SK-N-SH (cell line): ENCODE measurements at regions not wholly inside any gene's neighbourhood (a gene's known extent, or its start where the extent isn't known, plus 50 kb on each side); places are given as distances from the start of the nearest gene placed in this dataset.

Experiments
- CTCF ChIA-PET: fragments of 300-600, 350-600 bp; formaldehyde crosslinking; extraction: SDS; loops from one replicate; lab custom pipeline; 2021; lab: Yijun Ruan, JAX
- POLR2A ChIA-PET: fragments of 350-600 bp; sonication (Branson Sonifier 250); formaldehyde crosslinking; extraction: SDS; loops from one replicate; lab custom pipeline; 2020; ENCODE audit warnings: antibody characterized with exemption, inconsistent platforms; lab: Yijun Ruan, JAX
- DNase-seq: peaks from one replicate; pipeline ENCODE4 v3.0.0; 2012
- H2AFZ ChIP-seq: fragments of 200-600 bp; sonication (generic); 2 replicates; pipeline ENCODE4 v1.8.1; 2016; ENCODE audit warnings: antibody characterized with exemption, mild to moderate bottlenecking, low read depth
- H3F3A ChIP-seq: fragments of 200-600 bp; sonication (generic); replicated peaks from 2 replicates; pipeline ENCODE3; 2016; ENCODE audit warnings: antibody characterized with exemption, mild to moderate bottlenecking; ENCODE audit not compliant: insufficient read depth
- H3K27ac ChIP-seq, 2 experiments: fragments of 200-500 bp in 1 of 2; fragments of 200-600 bp in 1 of 2; sonication (Bioruptor generic) in 1 of 2; sonication (generic), shearing (Covaris generic) in 1 of 2; 2 replicates each; pipeline versions ENCODE4 v1.5.1 to v1.6.1; 2014 to 2016; ENCODE audit warnings: low read depth in 2 of 2, inconsistent platforms in 1 of 2, low read length in 1 of 2, mild to moderate bottlenecking in 1 of 2, mixed read lengths in 1 of 2
- H3K27me3 ChIP-seq: fragments of 200-600 bp; sonication (generic), shearing (Covaris generic); 2 replicates; pipeline ENCODE4 v1.6.1; 2016; ENCODE audit warnings: mixed run types; ENCODE audit not compliant: insufficient read depth
- H3K36me3 ChIP-seq, 2 experiments: fragments of 200-500 bp in 1 of 2; fragments of 200-600 bp in 1 of 2; sonication (Bioruptor generic) in 1 of 2; sonication (generic) in 1 of 2; replicated peaks in 1 of 2; 2 replicates each; pipeline versions ENCODE3 to v1.5.1; 2014 to 2016; ENCODE audit warnings: low read length in 1 of 2, mild to moderate bottlenecking in 1 of 2; ENCODE audit not compliant: insufficient read depth in 2 of 2, control insufficient read depth in 1 of 2
- H3K4me1 ChIP-seq, 2 experiments: fragments of 200-500 bp in 1 of 2; fragments of 200-600 bp in 1 of 2; sonication (Bioruptor generic) in 1 of 2; sonication (generic), shearing (Covaris generic) in 1 of 2; 2 replicates each; pipeline versions ENCODE4 v1.5.1 to v1.6.1; 2014 to 2016; ENCODE audit warnings: low read depth in 1 of 2, low read length in 1 of 2, mixed run types in 1 of 2; ENCODE audit not compliant: insufficient read depth in 2 of 2, control insufficient read depth in 1 of 2
- H3K4me2 ChIP-seq: fragments of 200-600 bp; sonication (generic), shearing (Covaris generic); 2 replicates; pipeline ENCODE4 v1.6.1; 2017; ENCODE audit warnings: mixed run types
- H3K4me3 ChIP-seq, 2 experiments: fragments of 200-500 bp in 1 of 2; fragments of 200-600 bp in 1 of 2; sonication (Bioruptor generic) in 1 of 2; sonication (generic), shearing (Covaris generic) in 1 of 2; 2 replicates each; pipeline versions ENCODE4 v1.5.1 to v1.8.1; 2014 to 2016; ENCODE audit warnings: low read depth in 2 of 2, inconsistent platforms in 1 of 2, low read length in 1 of 2, mild to moderate bottlenecking in 1 of 2, mixed read lengths in 1 of 2, moderate library complexity in 1 of 2
- H3K79me2 ChIP-seq: fragments of 200-600 bp; sonication (generic); 2 replicates; pipeline ENCODE4 v1.8.1; 2017; ENCODE audit warnings: mild to moderate bottlenecking; ENCODE audit not compliant: insufficient read depth
- H3K9ac ChIP-seq: fragments of 200-600 bp; sonication (generic); 2 replicates; pipeline ENCODE4 v1.6.1; 2017; ENCODE audit warnings: mixed run types
- H3K9me2 ChIP-seq: fragments of 200-600 bp; sonication (generic); 2 replicates; pipeline ENCODE4 v1.6.1; 2017; ENCODE audit warnings: mixed run types
- H3K9me3 ChIP-seq: fragments of 200-600 bp; sonication (generic); 2 replicates; pipeline ENCODE4 v1.6.1; 2017; ENCODE audit warnings: mixed run types, mild to moderate bottlenecking, moderate library complexity
- H4K20me1 ChIP-seq: fragments of 200-600 bp; sonication (generic); 2 replicates; pipeline ENCODE4 v1.6.1; 2017; ENCODE audit warnings: mild to moderate bottlenecking, mixed run types; ENCODE audit not compliant: insufficient read depth
- CHD2 ChIP-seq: fragments of 150-350 bp; IDR thresholded peaks from 2 replicates; pipeline ENCODE4 v1.6.1; 2018; ENCODE audit warnings: low read length; ENCODE audit not compliant: partially characterized antibody
- EP300 ChIP-seq, 2 experiments: IDR thresholded peaks; 2 replicates each; pipeline versions ENCODE4 v1.4.0 to v1.6.1; 2012; ENCODE audit warnings: borderline replicate concordance in 1 of 2, low read depth in 1 of 2, low read length in 1 of 2
- EZH2phosphoT487 ChIP-seq: fragments of 200-600 bp; sonication (generic); IDR thresholded peaks from 2 replicates; pipeline ENCODE4 v1.6.1; 2017; ENCODE audit warnings: low read depth, mixed run types, mild to moderate bottlenecking, antibody characterized with exemption, moderate library complexity, borderline replicate concordance
- FOSL2 ChIP-seq: IDR thresholded peaks from 2 replicates; pipeline ENCODE4 v1.4.0; 2012; ENCODE audit warnings: low read depth, mild to moderate bottlenecking, moderate library complexity, borderline replicate concordance
- FOXJ3 ChIP-seq: sonication (generic); formaldehyde crosslinking; IDR thresholded peaks from 2 replicates; pipeline ENCODE4 v1.5.1; 2020; ENCODE audit warnings: mild to moderate bottlenecking, missing genetic modification reagents
- GABPA ChIP-seq: IDR thresholded peaks from 2 replicates; pipeline ENCODE4 v1.4.0; 2012; ENCODE audit warnings: low read depth, mild to moderate bottlenecking
- GATA2 ChIP-seq: sonication (generic); formaldehyde crosslinking; IDR thresholded peaks from 2 replicates; pipeline ENCODE4 v1.5.0; 2020; ENCODE audit warnings: mild to moderate bottlenecking, missing genetic modification reagents
- JUND ChIP-seq: IDR thresholded peaks from 2 replicates; pipeline ENCODE4 v1.4.0; 2012
- MEF2A ChIP-seq: IDR thresholded peaks from 2 replicates; pipeline ENCODE4 v1.4.0; 2012; ENCODE audit warnings: low read depth, borderline replicate concordance
- MXI1 ChIP-seq: IDR thresholded peaks from 2 replicates; pipeline ENCODE4 v1.6.1; 2012; ENCODE audit warnings: mild to moderate bottlenecking, low read depth, low read length, improper control_type of control experiment
- NFIC ChIP-seq: IDR thresholded peaks from 2 replicates; pipeline ENCODE4 v1.4.0; 2012; ENCODE audit warnings: borderline replicate concordance
- NRF1 ChIP-seq: IDR thresholded peaks from 2 replicates; pipeline ENCODE4 v1.6.1; 2012; ENCODE audit warnings: low read depth, mild to moderate bottlenecking, low read length
- POLR2AphosphoS5 ChIP-seq: IDR thresholded peaks from 2 replicates; pipeline ENCODE4 v1.6.1; 2012; ENCODE audit warnings: low read depth, low read length
- RAD21 ChIP-seq: IDR thresholded peaks from 2 replicates; pipeline ENCODE4 v1.6.1; 2012; ENCODE audit warnings: mild to moderate bottlenecking, low read length
- RCOR1 ChIP-seq: fragments of 150-350 bp; IDR thresholded peaks from 2 replicates; pipeline ENCODE4 v1.6.1; 2017; ENCODE audit warnings: antibody characterized with exemption, low read length
- RFX5 ChIP-seq: IDR thresholded peaks from 2 replicates; pipeline ENCODE4 v1.6.1; 2012; ENCODE audit warnings: mild to moderate bottlenecking, improper control_type of control experiment, low read length
- RXRA ChIP-seq: IDR thresholded peaks from 2 replicates; pipeline ENCODE4 v1.4.0; 2012; ENCODE audit warnings: low read depth, mild to moderate bottlenecking, borderline replicate concordance
- SIN3A ChIP-seq: IDR thresholded peaks from 2 replicates; pipeline ENCODE4 v1.6.1; 2012; ENCODE audit warnings: low read depth, mild to moderate bottlenecking, low read length, moderate library complexity, borderline replicate concordance
- SMC3 ChIP-seq: IDR thresholded peaks from 2 replicates; pipeline ENCODE4 v1.6.1; 2012; ENCODE audit warnings: low read depth, low read length, improper control_type of control experiment
- TAF1 ChIP-seq: IDR thresholded peaks from 2 replicates; pipeline ENCODE4 v1.6.1; 2012; ENCODE audit warnings: low read depth, mild to moderate bottlenecking, low read length, moderate library complexity, borderline replicate concordance
- TCF12 ChIP-seq: IDR thresholded peaks from 2 replicates; pipeline ENCODE4 v1.4.0; 2012
- TEAD4 ChIP-seq: IDR thresholded peaks from 2 replicates; pipeline ENCODE4 v1.4.0; 2012; ENCODE audit warnings: mild to moderate bottlenecking, borderline replicate concordance; ENCODE audit not compliant: insufficient read depth
- YY1 ChIP-seq: IDR thresholded peaks from 2 replicates; pipeline ENCODE4 v1.4.0; 2012; ENCODE audit warnings: low read depth, mild to moderate bottlenecking
- WGBS: methylation state at CpG from one replicate; pipeline ENCODE4 v1.1.6; 2017; ENCODE audit warnings: low lambda C conversion rate; 5-methylcytosine and 5-hydroxymethylcytosine counted together
- TF ChIP-seq, protein P1 (sequence below): IDR thresholded peaks from 2 replicates; pipeline ENCODE4; 2012
- TF ChIP-seq, protein P2 (sequence below): fragments of 150-350 bp; IDR thresholded peaks from 2 replicates; pipeline ENCODE4 v1.6.1; 2016; ENCODE audit warnings: mild to moderate bottlenecking, low read depth, low read length

GRCh38 chr20:40502576-40502975, 186.5 kb downstream of the MAFB start:
- no peak overlapping the region for H3K4me3 ChIP-seq
- H3K27me3 ChIP-seq, result no peaks in the 10 kb centered on the region
- no peaks in the 10 kb centered on the region for H3K79me2 ChIP-seq
- H3K27ac ChIP-seq, result no peak overlapping the region
- TF ChIP-seq JUND (no peak), TCF12 (no peak), RCOR1 (no peak), CHD2 (no peak), TEAD4 (no peak), GATA2 (CRISPR knock-in tag) (no peak), SMC3 (no peak), EP300 (IDR thresholded peaks at IDR 0.05; ENCODE audit: borderline replicate concordance in 1 of 2, low read depth in 1 of 2, low read length in 1 of 2) (no peak), TAF1 (no peak), SIN3A (no peak), NRF1 (no peak), FOSL2 (no peak), FOXJ3 (CRISPR knock-in tag) (no peak), MEF2A (no peak), RAD21 (no peak), NFIC (no peak)
- TF ChIP-seq, protein P1, sequence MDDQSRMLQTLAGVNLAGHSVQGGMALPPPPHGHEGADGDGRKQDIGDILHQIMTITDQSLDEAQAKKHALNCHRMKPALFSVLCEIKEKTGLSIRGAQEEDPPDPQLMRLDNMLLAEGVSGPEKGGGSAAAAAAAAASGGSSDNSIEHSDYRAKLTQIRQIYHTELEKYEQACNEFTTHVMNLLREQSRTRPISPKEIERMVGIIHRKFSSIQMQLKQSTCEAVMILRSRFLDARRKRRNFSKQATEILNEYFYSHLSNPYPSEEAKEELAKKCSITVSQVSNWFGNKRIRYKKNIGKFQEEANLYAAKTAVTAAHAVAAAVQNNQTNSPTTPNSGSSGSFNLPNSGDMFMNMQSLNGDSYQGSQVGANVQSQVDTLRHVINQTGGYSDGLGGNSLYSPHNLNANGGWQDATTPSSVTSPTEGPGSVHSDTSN, result no peak
- TF ChIP-seq, all 33 proteins: peak for 0
- H3K36me3 ChIP-seq, result no peaks in the 10 kb centered on the region
- H3K9me2 ChIP-seq, result no peaks in the 10 kb centered on the region
- H3K9me3 ChIP-seq, result no peaks in the 10 kb centered on the region
- no peak overlapping the region for H3K4me2 ChIP-seq
- CTCF ChIA-PET, result interaction anchor here (1.5 kb wide), 1 partner anchor 11 kb away, joined by 3 read pairs; no protein-coding TSS in a partner anchor
- H3K9ac ChIP-seq, result no peak overlapping the region
- POLR2A ChIA-PET, result no interaction called here
- H4K20me1 ChIP-seq, result no peaks in the 10 kb centered on the region
- no peaks in the 10 kb centered on the region for H3F3A ChIP-seq
- DNase-seq, result no peak
- 64% methylated on average over 8 of the region's 8 CpGs for WGBS
- no peak overlapping the region for H2AFZ ChIP-seq
- H3K4me1 ChIP-seq, result no peaks in the 10 kb centered on the region

DNA sequence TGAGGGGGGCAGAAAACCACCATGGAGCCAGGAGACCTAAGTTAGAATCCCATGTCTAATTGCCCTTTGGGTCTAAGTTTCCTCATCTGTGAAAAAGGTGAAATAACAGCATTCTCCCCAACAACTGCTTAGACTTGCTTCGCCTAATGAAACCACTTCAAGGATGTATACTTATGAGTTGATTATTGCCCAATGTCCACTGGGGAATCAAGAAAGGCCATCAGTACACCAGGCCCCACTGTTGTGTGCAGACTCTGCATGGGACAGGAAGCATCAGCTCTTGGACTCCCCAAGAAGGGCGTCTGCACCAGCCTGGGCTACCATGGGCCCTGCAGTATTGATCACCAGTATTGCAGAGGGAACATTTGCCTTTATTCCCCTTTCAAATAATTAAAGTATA, 189.6 kb downstream of the MAFB start:
- Histone ChIP-seq H3K4me1 (no peaks in the 10 kb centered on the region), H3K36me3 (no peaks in the 10 kb centered on the region), H3F3A (no peaks in the 10 kb centered on the region), H3K27me3 (no peaks in the 10 kb centered on the region), H3K9ac (no peak overlapping the region), H3K9me2 (no peaks in the 10 kb centered on the region), H3K27ac (no peak overlapping the region), H3K79me2 (no peaks in the 10 kb centered on the region), H3K9me3 (no peaks in the 10 kb centered on the region), H2AFZ (no peak overlapping the region), H3K4me3 (no peak overlapping the region), H4K20me1 (no peaks in the 10 kb centered on the region), H3K4me2 (no peak overlapping the region)
- 61% methylated on average over 2 of the region's 2 CpGs for WGBS
- no peak for DNase-seq
- CTCF ChIA-PET, result no interaction called here
- no peak for TF ChIP-seq MEF2A
- no peak for TF ChIP-seq FOXJ3 (CRISPR knock-in tag)
- no peak for TF ChIP-seq EZH2phosphoT487
- TF ChIP-seq MXI1, result no peak
- TF ChIP-seq GATA2 (CRISPR knock-in tag), result no peak
- TF ChIP-seq, protein P2, sequence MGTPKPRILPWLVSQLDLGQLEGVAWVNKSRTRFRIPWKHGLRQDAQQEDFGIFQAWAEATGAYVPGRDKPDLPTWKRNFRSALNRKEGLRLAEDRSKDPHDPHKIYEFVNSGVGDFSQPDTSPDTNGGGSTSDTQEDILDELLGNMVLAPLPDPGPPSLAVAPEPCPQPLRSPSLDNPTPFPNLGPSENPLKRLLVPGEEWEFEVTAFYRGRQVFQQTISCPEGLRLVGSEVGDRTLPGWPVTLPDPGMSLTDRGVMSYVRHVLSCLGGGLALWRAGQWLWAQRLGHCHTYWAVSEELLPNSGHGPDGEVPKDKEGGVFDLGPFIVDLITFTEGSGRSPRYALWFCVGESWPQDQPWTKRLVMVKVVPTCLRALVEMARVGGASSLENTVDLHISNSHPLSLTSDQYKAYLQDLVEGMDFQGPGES, result no peak
- no peak for TF ChIP-seq NRF1
- TF ChIP-seq GABPA, result no peak
- TF ChIP-seq TEAD4, result no peak
- no peak for TF ChIP-seq RXRA
- TF ChIP-seq, protein P1, result no peak
- TF ChIP-seq FOSL2, result no peak
- TF ChIP-seq JUND, result no peak
- no peak for TF ChIP-seq YY1
- TF ChIP-seq TAF1, result no peak
- TF ChIP-seq SIN3A, result no peak
- TF ChIP-seq RFX5, result no peak
- TF ChIP-seq CHD2, result no peak
- no peak for TF ChIP-seq POLR2AphosphoS5
- POLR2A ChIA-PET, result no interaction called here
